K562 (cell line): ENCODE measurements at regions not wholly inside any gene's neighbourhood (a gene's known extent, or its start where the extent isn't known, plus 50 kb on each side); places are given as distances from the start of the nearest gene placed in this dataset.

Experiments used
- BMI1 ChIP-seq: fragments of 150-350 bp; IDR thresholded peaks from 2 replicates; pipeline ENCODE4 v1.6.1; 2014; ENCODE audit warnings: low read length
- FOXK2 ChIP-seq, 2 experiments: fragments of 450-650 bp; IDR thresholded peaks in 1 of 2; conservative IDR thresholded peaks in 1 of 2; 2 replicates each; pipeline ENCODE4 v1.6.1; 2016; ENCODE audit warnings: low read depth in 2 of 2, mild to moderate bottlenecking in 1 of 2
- HNRNPUL1 ChIP-seq: fragments of 200-400 bp; formaldehyde crosslinking; IDR thresholded peaks from 2 replicates; pipeline ENCODE4 v1.6.1; 2017; ENCODE audit warnings: low read length
- NCOA2 ChIP-seq, 2 experiments: fragments of 450-650 bp; IDR thresholded peaks; 2 replicates each; pipeline ENCODE4 v1.6.1; 2018; ENCODE audit warnings: mild to moderate bottlenecking in 2 of 2, moderate library complexity in 1 of 2; ENCODE audit not compliant: partially characterized antibody in 2 of 2
- TEAD1 ChIP-seq, 2 experiments: fragments of 450-650 bp in 1 of 2; sonication (generic) in 1 of 2; formaldehyde crosslinking; IDR thresholded peaks; 2 replicates each; pipeline versions ENCODE4 v1.4.0 to v1.8.0; 2020 to 2022; ENCODE audit warnings: mild to moderate bottlenecking in 2 of 2, missing genetic modification reagents in 1 of 2
- THRAP3 ChIP-seq: fragments of 450-650 bp; IDR thresholded peaks from 2 replicates; pipeline ENCODE4 v1.6.1; 2016; ENCODE audit warnings: mild to moderate bottlenecking, inconsistent platforms, borderline replicate concordance
- XRCC5 ChIP-seq: fragments of 200-400 bp; formaldehyde crosslinking; IDR thresholded peaks from 2 replicates; pipeline ENCODE4 v1.6.1; 2017; ENCODE audit warnings: low read depth, mild to moderate bottlenecking, low read length
- ZNF175 ChIP-seq: fragments of 200-800 bp; sonication (Bioruptor generic); IDR thresholded peaks from 2 replicates; pipeline ENCODE4 v1.6.1; 2016; ENCODE audit warnings: low read depth, mild to moderate bottlenecking, missing genetic modification characterization, missing compliant biosample characterization
- ZNF830 ChIP-seq: fragments of 250-450 bp; sonication (Bioruptor Pico); IDR thresholded peaks from 2 replicates; pipeline ENCODE4 v1.5.0; 2021; ENCODE audit warnings: mild to moderate bottlenecking
- TF ChIP-seq, protein P1 (sequence below), 2 experiments: fragments of 450-650 bp in 1 of 2; IDR thresholded peaks; 2 replicates each; pipeline ENCODE4 v1.6.1; 2011 to 2017; ENCODE audit warnings: low read depth in 2 of 2, antibody characterized with exemption in 1 of 2, borderline replicate concordance in 1 of 2, low read length in 1 of 2, mild to moderate bottlenecking in 1 of 2, mixed read lengths in 1 of 2; ENCODE audit not compliant: control insufficient read depth in 1 of 2
- TF ChIP-seq, protein P2 (sequence below): fragments of 450-650 bp; formaldehyde crosslinking; IDR thresholded peaks from 2 replicates; pipeline ENCODE4 v1.4.0; 2020; ENCODE audit warnings: mild to moderate bottlenecking, moderate library complexity
- TF ChIP-seq, protein P3 (sequence below): IDR thresholded peaks from 3 replicates; pipeline ENCODE4 v1.6.1; 2011; ENCODE audit warnings: borderline replicate concordance, mild to moderate bottlenecking, moderate library complexity; ENCODE audit not compliant: insufficient read length; ENCODE audit errors: extremely low read depth
- TF ChIP-seq, protein P4 (sequence below): fragments of 250-450 bp; sonication (Bioruptor Pico); IDR thresholded peaks from 2 replicates; pipeline ENCODE4 v1.8.0; 2022; ENCODE audit warnings: inconsistent platforms
- TF ChIP-seq, protein P5 (sequence below): IDR thresholded peaks from 2 replicates; pipeline ENCODE4 v1.6.1; 2012; ENCODE audit warnings: low read depth, low read length, improper control_type of control experiment, borderline replicate concordance
- TF ChIP-seq, protein P6 (sequence below): fragments of 250-450 bp; sonication (Bioruptor Pico); IDR thresholded peaks from 2 replicates; pipeline ENCODE4 v1.8.0; 2021; ENCODE audit warnings: mild to moderate bottlenecking, moderate library complexity

DNA sequence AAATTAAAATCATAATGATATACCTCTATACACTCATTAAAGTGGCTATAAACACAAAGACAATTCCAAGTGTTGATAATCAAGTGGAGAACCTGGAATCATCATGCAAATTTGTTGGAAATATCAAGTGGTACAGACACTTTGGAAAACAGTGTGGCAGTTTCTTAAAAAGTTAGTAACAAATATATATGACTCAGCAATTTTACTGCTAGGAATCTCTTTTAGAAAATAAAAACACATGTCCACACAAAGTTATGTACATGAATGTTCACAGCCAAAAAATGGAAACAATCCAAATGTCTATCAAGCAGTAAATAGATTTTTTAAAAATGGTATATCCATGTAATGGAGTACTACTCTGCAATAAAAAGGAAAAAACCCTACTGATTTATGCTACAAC is 375.6 kb downstream of the HLX start (continued):
- TF ChIP-seq, protein P1, sequence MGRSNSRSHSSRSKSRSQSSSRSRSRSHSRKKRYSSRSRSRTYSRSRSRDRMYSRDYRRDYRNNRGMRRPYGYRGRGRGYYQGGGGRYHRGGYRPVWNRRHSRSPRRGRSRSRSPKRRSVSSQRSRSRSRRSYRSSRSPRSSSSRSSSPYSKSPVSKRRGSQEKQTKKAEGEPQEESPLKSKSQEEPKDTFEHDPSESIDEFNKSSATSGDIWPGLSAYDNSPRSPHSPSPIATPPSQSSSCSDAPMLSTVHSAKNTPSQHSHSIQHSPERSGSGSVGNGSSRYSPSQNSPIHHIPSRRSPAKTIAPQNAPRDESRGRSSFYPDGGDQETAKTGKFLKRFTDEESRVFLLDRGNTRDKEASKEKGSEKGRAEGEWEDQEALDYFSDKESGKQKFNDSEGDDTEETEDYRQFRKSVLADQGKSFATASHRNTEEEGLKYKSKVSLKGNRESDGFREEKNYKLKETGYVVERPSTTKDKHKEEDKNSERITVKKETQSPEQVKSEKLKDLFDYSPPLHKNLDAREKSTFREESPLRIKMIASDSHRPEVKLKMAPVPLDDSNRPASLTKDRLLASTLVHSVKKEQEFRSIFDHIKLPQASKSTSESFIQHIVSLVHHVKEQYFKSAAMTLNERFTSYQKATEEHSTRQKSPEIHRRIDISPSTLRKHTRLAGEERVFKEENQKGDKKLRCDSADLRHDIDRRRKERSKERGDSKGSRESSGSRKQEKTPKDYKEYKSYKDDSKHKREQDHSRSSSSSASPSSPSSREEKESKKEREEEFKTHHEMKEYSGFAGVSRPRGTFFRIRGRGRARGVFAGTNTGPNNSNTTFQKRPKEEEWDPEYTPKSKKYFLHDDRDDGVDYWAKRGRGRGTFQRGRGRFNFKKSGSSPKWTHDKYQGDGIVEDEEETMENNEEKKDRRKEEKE (IDR thresholded peaks at IDR 0.05; ENCODE audit: borderline replicate concordance in 1 of 2, control insufficient read depth in 1 of 2, low read depth in 2 of 2, low read length in 1 of 2), result no peak
- TF ChIP-seq, protein P2, sequence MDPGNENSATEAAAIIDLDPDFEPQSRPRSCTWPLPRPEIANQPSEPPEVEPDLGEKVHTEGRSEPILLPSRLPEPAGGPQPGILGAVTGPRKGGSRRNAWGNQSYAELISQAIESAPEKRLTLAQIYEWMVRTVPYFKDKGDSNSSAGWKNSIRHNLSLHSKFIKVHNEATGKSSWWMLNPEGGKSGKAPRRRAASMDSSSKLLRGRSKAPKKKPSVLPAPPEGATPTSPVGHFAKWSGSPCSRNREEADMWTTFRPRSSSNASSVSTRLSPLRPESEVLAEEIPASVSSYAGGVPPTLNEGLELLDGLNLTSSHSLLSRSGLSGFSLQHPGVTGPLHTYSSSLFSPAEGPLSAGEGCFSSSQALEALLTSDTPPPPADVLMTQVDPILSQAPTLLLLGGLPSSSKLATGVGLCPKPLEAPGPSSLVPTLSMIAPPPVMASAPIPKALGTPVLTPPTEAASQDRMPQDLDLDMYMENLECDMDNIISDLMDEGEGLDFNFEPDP (CRISPR knock-in tag), result no peak
- no peak for TF ChIP-seq HNRNPUL1
- TF ChIP-seq, protein P3, sequence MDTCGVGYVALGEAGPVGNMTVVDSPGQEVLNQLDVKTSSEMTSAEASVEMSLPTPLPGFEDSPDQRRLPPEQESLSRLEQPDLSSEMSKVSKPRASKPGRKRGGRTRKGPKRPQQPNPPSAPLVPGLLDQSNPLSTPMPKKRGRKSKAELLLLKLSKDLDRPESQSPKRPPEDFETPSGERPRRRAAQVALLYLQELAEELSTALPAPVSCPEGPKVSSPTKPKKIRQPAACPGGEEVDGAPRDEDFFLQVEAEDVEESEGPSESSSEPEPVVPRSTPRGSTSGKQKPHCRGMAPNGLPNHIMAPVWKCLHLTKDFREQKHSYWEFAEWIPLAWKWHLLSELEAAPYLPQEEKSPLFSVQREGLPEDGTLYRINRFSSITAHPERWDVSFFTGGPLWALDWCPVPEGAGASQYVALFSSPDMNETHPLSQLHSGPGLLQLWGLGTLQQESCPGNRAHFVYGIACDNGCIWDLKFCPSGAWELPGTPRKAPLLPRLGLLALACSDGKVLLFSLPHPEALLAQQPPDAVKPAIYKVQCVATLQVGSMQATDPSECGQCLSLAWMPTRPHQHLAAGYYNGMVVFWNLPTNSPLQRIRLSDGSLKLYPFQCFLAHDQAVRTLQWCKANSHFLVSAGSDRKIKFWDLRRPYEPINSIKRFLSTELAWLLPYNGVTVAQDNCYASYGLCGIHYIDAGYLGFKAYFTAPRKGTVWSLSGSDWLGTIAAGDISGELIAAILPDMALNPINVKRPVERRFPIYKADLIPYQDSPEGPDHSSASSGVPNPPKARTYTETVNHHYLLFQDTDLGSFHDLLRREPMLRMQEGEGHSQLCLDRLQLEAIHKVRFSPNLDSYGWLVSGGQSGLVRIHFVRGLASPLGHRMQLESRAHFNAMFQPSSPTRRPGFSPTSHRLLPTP, result no peak
- no peak for TF ChIP-seq NCOA2 (IDR thresholded peaks at IDR 0.05; ENCODE audit: partially characterized antibody in 2 of 2)
- no peak for TF ChIP-seq THRAP3
- no peak for TF ChIP-seq BMI1
- no peak for TF ChIP-seq XRCC5
- TF ChIP-seq, protein P4, sequence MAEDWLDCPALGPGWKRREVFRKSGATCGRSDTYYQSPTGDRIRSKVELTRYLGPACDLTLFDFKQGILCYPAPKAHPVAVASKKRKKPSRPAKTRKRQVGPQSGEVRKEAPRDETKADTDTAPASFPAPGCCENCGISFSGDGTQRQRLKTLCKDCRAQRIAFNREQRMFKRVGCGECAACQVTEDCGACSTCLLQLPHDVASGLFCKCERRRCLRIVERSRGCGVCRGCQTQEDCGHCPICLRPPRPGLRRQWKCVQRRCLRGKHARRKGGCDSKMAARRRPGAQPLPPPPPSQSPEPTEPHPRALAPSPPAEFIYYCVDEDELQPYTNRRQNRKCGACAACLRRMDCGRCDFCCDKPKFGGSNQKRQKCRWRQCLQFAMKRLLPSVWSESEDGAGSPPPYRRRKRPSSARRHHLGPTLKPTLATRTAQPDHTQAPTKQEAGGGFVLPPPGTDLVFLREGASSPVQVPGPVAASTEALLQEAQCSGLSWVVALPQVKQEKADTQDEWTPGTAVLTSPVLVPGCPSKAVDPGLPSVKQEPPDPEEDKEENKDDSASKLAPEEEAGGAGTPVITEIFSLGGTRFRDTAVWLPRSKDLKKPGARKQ (CRISPR knock-in tag), result no peak
- TF ChIP-seq ZNF175 (CRISPR knock-in tag), result no peak
- TF ChIP-seq ZNF830, result no peak
- TF ChIP-seq FOXK2 (conservative IDR thresholded peaks at IDR 0.05 in 1 of 2, IDR thresholded peaks at IDR 0.05 in 1 of 2; ENCODE audit: low read depth in 2 of 2), result no peak
- TF ChIP-seq, protein P5, sequence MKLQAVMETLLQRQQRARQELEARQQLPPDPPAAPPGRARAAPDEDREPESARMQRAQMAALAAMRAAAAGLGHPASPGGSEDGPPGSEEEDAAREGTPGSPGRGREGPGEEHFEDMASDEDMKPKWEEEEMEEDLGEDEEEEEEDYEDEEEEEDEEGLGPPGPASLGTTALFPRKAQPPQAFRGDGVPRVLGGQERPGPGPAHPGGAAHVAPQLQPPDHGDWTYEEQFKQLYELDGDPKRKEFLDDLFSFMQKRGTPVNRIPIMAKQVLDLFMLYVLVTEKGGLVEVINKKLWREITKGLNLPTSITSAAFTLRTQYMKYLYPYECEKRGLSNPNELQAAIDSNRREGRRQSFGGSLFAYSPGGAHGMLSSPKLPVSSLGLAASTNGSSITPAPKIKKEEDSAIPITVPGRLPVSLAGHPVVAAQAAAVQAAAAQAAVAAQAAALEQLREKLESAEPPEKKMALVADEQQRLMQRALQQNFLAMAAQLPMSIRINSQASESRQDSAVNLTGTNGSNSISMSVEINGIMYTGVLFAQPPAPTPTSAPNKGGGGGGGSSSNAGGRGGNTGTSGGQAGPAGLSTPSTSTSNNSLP, result no peak
- TF ChIP-seq TEAD1 (CRISPR knock-in tag; IDR thresholded peaks at IDR 0.05), result no peak
- TF ChIP-seq, protein P6, sequence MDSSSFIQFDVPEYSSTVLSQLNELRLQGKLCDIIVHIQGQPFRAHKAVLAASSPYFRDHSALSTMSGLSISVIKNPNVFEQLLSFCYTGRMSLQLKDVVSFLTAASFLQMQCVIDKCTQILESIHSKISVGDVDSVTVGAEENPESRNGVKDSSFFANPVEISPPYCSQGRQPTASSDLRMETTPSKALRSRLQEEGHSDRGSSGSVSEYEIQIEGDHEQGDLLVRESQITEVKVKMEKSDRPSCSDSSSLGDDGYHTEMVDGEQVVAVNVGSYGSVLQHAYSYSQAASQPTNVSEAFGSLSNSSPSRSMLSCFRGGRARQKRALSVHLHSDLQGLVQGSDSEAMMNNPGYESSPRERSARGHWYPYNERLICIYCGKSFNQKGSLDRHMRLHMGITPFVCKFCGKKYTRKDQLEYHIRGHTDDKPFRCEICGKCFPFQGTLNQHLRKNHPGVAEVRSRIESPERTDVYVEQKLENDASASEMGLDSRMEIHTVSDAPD (CRISPR knock-in tag), result no peak
